HG03439 (cell line): ENCODE measurements at regions not wholly inside any gene's neighbourhood (a gene's known extent, or its start where the extent isn't known, plus 50 kb on each side); places are given as distances from the start of the nearest gene placed in this dataset.

Source experiments
- ATAC-seq: cut with Tn5 transposase; IDR thresholded peaks from one replicate; pipeline ENCODE4 v1.9.1; 2021; ENCODE audit warnings: mild to moderate bottlenecking, moderate library complexity; ENCODE audit not compliant: unreplicated experiment

DNA sequence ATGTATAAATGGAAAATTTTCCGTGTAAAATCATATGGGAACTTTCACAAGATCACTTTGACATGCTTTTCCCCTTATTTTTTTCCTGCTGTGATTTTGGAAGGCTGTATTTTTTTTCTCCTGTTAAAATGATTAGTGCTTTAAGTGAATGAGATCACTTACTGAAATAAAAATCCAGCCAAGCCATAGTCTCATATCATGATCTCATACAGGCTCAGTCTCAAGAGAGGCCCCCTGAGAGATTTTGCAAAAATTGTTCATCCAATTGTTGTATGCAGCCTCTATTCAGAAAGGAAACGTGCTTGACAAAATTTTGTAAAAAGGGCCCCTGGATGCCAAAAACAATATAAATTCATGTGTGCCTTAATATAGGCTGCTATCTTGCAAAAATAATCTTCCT lies 528.2 kb downstream of the HDGFL1 start:
- no peak for ATAC-seq

GRCh38 chr6:23106951-23107350 lies 537.6 kb downstream of the HDGFL1 start:
- no peak for ATAC-seq

DNA sequence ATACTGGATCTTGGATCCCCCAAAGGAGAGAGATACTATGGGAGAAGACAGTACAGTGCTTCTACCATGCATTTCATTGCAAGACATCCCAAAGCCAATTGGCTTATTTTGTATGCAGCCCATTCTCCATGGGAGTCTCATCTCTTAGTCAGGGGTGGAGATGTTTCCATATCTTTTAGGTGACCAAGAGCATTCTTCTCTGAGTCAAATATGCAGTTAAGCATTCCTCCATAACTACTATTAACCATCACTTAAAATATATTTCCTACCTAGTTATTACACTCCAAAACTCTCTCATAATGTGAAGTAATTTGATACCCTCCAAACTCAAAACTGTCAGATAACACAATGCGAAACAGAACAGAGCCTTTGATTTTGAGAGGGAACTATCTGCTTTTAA lies 542.6 kb downstream of the HDGFL1 start:
- no peak for ATAC-seq

DNA sequence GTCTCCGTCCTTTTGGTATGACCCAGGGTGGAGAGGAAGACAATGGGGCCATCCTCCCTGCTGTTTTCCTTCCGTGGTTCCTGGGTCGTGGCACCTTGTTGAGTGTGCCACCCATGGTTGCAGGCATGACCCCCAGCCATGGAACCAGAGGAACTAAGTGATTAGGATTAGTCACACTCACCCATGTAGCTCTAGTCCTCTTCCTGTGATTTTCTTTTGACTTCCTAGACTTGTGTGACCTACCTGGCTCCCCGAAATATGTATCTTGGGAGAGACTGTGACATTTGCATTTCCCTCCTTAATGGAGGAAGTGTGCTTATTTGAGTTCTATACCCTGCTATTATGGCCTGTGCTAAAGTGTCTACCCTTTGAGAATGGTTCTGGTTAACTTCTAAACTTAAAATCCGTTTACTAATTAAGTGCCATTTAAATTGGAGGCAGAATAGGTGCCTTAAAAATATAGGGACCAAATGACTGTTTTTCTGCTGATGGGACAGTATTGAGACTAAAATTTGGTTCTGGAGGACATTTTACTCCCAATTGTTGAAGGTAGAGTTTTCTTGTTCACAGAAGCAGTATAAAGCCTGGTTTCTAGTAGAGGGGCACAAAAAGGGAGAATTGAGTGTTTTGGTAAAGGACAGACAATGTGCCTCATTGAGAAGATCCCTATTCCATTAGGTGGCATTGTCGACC lies 545.6 kb downstream of the HDGFL1 start:
- no peak for ATAC-seq

DNA sequence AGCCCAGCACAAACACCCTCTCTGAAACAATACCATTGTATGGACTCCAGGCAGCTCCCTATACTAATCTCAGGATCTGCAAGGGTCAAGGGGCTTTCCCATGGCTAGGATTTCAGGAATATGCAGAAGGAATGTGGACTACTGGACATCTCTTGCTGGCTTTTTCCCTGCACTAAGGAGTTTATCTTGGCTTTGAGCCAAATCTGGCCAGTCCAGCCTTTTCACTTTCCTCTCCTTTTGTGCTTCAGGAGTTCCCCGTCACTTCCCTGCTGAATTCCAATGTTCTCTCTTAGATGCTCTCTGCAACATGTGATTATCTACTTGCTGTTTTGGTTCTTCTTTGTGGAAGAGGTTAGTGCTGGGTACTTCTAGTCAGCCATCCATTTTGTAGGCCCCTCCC lies 568.2 kb downstream of the HDGFL1 start:
- ATAC-seq, result no peak

GRCh38 chr6:23140871-23141270 lies 571.5 kb downstream of the HDGFL1 start:
- ATAC-seq, result no peak

DNA sequence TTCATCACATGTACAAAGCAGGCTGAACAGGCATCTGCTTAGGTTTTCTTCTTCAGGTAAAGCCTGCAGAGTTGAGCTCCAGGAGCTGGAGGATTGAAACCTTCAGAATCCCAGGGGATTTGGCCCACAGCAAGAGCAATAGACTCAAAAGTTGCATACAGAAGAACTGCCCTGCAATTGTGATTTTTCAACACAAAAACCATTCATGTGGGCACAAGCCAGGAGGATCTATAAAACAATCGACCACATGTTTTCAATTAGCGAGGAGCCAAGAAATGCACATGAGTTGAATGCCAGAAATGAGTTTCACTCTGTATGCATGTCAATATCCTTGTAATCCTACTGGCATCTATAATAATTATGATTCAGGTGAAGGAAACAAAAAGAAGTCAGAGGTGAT lies 576.4 kb downstream of the HDGFL1 start:
- ATAC-seq, result no peak

GRCh38 chr6:23154159-23154558 lies 584.8 kb downstream of the HDGFL1 start:
- ATAC-seq, result no peak

- no peak for ATAC-seq
These were observed 600.7 kb downstream of the HDGFL1 start for GRCh38 chr6:23170049-23170448.

- ATAC-seq, result no peak
These were observed 603.9 kb downstream of the HDGFL1 start for GRCh38 chr6:23173234-23173633.

GRCh38 chr6:23174781-23175361 lies 605.5 kb downstream of the HDGFL1 start:
- ATAC-seq, result no peak

DNA sequence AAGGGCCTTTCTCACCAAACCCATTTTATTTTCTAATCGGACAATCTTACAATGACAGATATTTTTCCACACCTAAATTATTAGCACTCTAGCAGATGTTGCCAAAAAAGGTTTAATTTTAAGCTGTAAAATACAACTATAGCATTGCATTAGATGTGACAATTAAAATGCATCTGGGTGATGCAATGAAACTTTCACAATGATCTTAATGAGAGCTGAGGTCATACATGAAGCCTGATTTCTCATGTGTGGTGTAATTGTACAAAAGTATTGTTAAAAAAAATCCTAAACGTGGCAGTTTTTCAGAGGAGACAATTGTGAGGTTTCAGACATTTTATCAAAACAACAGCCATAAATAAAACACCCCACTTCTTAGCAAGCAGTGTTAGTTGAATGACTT lies 606.0 kb downstream of the HDGFL1 start:
- ATAC-seq, result no peak

DNA sequence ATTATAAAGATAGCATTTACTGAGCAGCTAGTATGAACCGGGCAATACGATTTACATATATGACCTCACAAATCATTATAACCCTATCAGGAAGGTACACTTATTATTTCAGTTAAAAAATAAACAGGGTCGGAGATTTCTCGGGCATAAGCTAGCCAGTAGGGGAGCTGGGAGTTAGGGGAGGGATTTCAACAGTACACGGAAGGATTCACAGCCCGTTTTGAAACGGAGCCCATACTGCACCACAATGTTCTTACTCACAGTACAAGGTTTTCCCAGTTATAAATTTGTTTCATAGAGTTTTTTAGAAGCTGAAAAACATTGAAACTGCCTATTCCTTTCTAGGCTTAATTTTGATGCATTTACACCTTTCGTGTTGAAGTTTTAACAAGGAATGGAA lies 607.1 kb downstream of the HDGFL1 start:
- ATAC-seq, result no peak

DNA sequence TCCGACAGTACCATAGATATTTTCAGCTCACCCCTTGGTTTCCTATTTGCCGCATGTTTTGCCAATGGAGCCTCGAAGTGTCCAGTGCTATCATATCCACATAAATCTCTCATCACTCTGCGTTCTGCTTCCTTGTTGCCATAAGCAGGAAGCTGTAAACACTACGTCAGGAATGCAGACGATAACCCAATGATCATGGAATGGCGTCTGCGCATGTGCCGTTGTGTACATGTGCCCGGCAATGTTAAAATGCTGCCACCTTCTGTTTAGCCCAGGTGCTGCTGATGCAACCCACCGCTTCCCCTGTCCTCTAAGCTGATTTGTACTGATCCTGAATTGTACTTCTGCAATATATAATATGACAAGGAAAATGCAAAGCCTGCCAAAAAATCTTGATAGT lies 607.5 kb downstream of the HDGFL1 start:
- no peak for ATAC-seq

DNA sequence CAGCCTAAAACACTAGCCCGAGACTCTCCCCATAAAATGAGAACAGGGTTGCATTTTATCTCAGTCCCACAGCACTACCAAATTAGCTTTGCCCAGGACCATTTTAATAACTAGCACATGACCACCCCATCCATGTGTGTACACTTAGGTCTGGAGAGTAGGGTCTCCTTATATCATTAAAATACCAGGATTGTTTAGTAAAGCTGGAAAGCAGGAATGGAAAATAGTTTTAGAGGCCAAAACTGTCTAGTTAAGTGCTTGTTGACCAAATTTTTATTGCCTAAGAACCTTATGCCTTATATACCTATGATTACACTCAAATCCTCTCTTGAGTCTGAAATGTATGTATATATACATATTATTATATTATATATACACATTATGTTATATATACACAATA lies 608.4 kb downstream of the HDGFL1 start:
- no peak for ATAC-seq

GRCh38 chr6:23179994-23180393 lies 610.6 kb downstream of the HDGFL1 start:
- ATAC-seq, result no peak

DNA sequence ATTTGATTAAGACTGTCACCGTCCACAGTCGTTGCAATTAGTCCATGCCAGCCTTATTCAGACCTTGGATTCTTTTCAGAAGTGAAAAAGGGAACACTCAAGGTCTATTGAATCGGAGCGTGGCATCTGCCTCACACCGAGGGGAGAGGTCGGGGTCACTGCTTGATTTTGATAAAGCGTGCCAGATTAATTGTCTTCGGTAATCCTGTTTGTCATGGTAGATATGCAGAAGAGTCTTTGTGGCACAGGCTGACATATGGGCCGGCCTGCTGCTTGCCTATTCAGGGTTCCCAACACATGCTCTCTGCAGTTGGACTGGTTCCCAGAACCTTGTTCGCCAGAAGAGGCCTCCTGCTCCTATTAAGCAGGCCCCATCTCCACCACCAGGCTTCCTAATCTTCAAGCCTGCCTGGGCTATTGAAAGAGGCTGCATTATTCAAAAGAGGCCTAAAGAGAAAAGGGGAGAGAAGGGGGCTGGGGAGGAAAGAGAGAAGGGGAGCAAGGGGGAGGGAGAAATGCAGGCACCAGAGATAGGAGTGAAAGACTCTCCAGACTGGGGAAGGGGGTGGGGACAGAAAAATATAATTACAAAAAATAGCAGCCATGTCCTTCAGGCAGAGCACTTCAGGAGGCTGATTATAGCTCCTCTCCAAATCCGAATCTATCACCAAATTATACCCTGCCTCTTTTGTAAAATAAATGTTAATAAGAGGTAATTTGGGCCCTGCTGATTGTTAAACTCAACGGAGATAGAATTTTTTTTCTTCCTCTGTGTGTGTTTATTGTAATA lies 611.3 kb downstream of the HDGFL1 start:
- ATAC-seq, result no peak

GRCh38 chr6:23181356-23182110 lies 612.2 kb downstream of the HDGFL1 start:
- no peak for ATAC-seq

DNA sequence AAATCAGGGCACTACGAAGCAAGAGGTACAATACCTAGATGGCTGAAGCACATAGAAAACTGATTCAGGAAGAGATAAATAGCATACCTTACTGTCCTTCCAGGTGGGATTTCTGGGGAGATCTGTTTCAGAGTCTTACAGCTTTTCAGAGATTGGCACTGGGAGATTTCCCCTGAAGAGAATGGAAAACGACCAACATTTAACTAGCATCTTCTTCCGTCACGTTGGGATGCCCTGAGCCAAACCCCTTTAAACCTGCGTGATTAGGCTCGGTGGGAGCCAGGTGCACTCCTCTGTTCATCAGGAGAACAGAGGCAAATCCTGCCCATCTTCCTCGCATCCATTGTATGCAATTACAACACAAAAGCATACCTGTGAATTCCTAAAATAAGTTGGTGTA lies 614.5 kb downstream of the HDGFL1 start:
- no peak for ATAC-seq

DNA sequence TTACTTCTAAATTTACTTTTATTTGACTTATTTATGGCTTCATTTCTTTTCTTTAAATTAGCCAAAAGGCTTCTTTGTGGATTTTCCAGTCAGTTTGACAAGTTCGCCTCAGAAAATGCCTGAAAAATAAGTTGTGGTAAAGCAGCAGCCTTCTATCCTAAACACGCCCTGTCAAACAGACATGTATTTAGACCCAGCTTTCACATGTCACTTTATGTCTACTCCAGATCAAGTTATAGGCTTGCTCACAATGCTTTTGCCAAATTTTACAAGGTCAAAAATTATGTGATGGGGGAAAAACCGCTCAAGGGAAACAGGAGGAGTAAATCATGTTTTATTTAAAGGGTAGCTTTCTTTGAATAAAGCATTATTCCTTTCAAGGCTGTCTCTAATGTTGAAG lies 615.0 kb downstream of the HDGFL1 start:
- no peak for ATAC-seq

GRCh38 chr6:23195487-23195886 lies 626.1 kb downstream of the HDGFL1 start:
- ATAC-seq, result no peak

GRCh38 chr6:23199541-23199940 lies 630.2 kb downstream of the HDGFL1 start:
- no peak for ATAC-seq
